ENCODE measurements at regions not wholly inside any gene's neighbourhood (a gene's known extent, or its start where the extent isn't known, plus 50 kb on each side); places are given as distances from the start of the nearest gene placed in this dataset.
"Not testable (repeated sequence)": the region's sequence is repeated elsewhere in the genome, so short reads cannot be mapped to it uniquely, and the experiment has no call there.

DNA sequence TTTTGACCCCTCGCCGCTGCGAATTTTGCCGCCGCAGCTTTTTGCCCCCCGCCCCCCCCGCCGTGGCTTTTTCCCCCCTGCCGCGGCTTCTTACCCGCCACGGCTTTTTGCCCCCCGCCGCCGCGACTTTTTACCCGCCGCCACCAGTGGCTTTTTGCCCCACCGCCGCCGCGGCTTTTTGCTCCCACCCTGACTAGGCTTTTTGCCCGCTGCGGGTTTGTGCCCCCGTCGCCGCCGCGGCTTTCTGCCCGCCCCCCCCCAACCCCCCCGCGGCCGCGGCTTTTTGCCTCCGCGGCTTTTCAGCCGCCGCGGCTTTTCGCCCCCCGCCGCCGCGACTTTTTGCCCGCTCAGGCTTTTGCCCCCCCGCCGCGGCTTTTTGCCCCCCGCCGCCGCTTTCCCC, 598.1 kb downstream of the GOLGA6L6 start:
- TF ChIP-seq, protein P1, sequence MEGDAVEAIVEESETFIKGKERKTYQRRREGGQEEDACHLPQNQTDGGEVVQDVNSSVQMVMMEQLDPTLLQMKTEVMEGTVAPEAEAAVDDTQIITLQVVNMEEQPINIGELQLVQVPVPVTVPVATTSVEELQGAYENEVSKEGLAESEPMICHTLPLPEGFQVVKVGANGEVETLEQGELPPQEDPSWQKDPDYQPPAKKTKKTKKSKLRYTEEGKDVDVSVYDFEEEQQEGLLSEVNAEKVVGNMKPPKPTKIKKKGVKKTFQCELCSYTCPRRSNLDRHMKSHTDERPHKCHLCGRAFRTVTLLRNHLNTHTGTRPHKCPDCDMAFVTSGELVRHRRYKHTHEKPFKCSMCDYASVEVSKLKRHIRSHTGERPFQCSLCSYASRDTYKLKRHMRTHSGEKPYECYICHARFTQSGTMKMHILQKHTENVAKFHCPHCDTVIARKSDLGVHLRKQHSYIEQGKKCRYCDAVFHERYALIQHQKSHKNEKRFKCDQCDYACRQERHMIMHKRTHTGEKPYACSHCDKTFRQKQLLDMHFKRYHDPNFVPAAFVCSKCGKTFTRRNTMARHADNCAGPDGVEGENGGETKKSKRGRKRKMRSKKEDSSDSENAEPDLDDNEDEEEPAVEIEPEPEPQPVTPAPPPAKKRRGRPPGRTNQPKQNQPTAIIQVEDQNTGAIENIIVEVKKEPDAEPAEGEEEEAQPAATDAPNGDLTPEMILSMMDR (conservative IDR thresholded peaks at IDR 0.05; ENCODE audit: low read length), result no peak
- no peak for TF ChIP-seq EZH2phosphoT487 (IDR thresholded peaks at IDR 0.05; ENCODE audit: borderline replicate concordance, low read depth, low read length)
- no peak overlapping the region for H3K4me3 ChIP-seq (ENCODE audit: low read depth, low read length, poor library complexity, severe bottlenecking)
- H2AFZ ChIP-seq (ENCODE audit: low read length), result no peak overlapping the region
- H3K9me3 ChIP-seq (ENCODE audit: low read length), result no peaks in the 10 kb centered on the region
- no peaks in the 10 kb centered on the region for H3K36me3 ChIP-seq (ENCODE audit: insufficient read depth, low read length)
- no peaks in the 10 kb centered on the region for H3K4me1 ChIP-seq (ENCODE audit: insufficient read depth, low read length, poor library complexity, severe bottlenecking)
- H3K4me2 ChIP-seq (ENCODE audit: low read length), result no peak overlapping the region
- no peaks in the 10 kb centered on the region for H4K20me1 ChIP-seq (ENCODE audit: insufficient read depth, low read length)
- no TSS peak for BruUV-seq (replicated peaks)
- no peaks in the 10 kb centered on the region for H3K79me2 ChIP-seq (ENCODE audit: insufficient read depth, low read depth, low read length)
- intact Hi-C loops (cut with micrococcal nuclease; ENCODE audit: unreplicated experiment), result no loop called here
- no peaks in the 10 kb centered on the region for H3K9me2 ChIP-seq (ENCODE audit: insufficient read depth, low read length)
- DNase-seq (ENCODE audit: low spot score), result no peak
- no peak overlapping the region for H3K27ac ChIP-seq (ENCODE audit: low read depth, low read length, poor library complexity, severe bottlenecking)
- CTCF ChIA-PET (ENCODE audit: unreplicated experiment), result no interaction called here
- POLR2A ChIA-PET, result no interaction called here

DNA sequence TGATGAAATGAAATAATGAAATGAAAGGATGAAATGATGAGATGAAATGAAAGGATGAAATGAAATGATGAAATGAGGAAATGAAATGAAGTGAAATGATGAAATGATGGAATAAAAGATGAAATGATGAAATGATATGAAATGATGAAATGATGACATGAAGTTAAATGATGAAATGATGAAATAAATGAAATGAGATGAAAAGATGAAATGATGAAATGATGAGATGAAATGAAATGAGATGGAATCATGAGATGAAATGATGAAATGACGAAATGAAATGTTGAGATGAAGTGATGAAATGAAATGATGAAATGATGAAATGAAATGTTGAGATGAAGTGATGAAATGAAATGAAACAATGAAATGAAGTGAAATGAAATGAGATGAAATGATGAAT, 638.3 kb downstream of the GOLGA6L6 start:
- H3K27ac ChIP-seq (ENCODE audit: low read depth, low read length, poor library complexity, severe bottlenecking); H3K9me3 ChIP-seq (ENCODE audit: low read length); POLR2A ChIA-PET; H3K79me2 ChIP-seq (ENCODE audit: insufficient read depth, low read depth, low read length); H3K9me2 ChIP-seq (ENCODE audit: insufficient read depth, low read length); BruUV-seq (replicated peaks); intact Hi-C loops (cut with micrococcal nuclease; ENCODE audit: unreplicated experiment); H3K4me3 ChIP-seq (ENCODE audit: low read depth, low read length, poor library complexity, severe bottlenecking); H2AFZ ChIP-seq (ENCODE audit: low read length); H3K4me1 ChIP-seq (ENCODE audit: insufficient read depth, low read length, poor library complexity, severe bottlenecking); DNase-seq (ENCODE audit: low spot score); H3K4me2 ChIP-seq (ENCODE audit: low read length); H4K20me1 ChIP-seq (ENCODE audit: insufficient read depth, low read length); CTCF ChIA-PET (ENCODE audit: unreplicated experiment); H3K36me3 ChIP-seq (ENCODE audit: insufficient read depth, low read length): not testable (repeated sequence)

DNA sequence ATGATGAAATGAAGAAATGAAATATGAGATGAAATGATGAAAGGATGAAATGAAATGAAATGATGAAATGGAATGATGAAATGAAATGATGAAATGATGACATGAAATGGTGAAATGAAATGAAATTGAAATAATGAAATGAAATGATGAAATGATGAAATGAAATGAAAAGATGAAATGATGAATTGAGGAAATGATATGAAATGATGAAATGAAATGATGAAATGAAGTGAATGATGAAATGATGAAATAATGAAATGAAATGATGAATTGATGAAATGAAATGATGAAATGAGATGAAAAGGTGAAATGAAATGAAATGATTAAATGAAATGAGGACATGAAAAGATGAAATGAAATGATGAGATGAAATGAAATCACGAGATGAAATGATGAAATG, 639.2 kb downstream of the GOLGA6L6 start:
- DNase-seq (ENCODE audit: low spot score); BruUV-seq (replicated peaks); POLR2A ChIA-PET; H3K27ac ChIP-seq (ENCODE audit: low read depth, low read length, poor library complexity, severe bottlenecking); H4K20me1 ChIP-seq (ENCODE audit: insufficient read depth, low read length); intact Hi-C loops (cut with micrococcal nuclease; ENCODE audit: unreplicated experiment); H3K79me2 ChIP-seq (ENCODE audit: insufficient read depth, low read depth, low read length); CTCF ChIA-PET (ENCODE audit: unreplicated experiment); H3K9me3 ChIP-seq (ENCODE audit: low read length); H3K36me3 ChIP-seq (ENCODE audit: insufficient read depth, low read length); H2AFZ ChIP-seq (ENCODE audit: low read length); H3K4me2 ChIP-seq (ENCODE audit: low read length); H3K4me1 ChIP-seq (ENCODE audit: insufficient read depth, low read length, poor library complexity, severe bottlenecking); H3K4me3 ChIP-seq (ENCODE audit: low read depth, low read length, poor library complexity, severe bottlenecking); H3K9me2 ChIP-seq (ENCODE audit: insufficient read depth, low read length): not testable (repeated sequence)

DNA sequence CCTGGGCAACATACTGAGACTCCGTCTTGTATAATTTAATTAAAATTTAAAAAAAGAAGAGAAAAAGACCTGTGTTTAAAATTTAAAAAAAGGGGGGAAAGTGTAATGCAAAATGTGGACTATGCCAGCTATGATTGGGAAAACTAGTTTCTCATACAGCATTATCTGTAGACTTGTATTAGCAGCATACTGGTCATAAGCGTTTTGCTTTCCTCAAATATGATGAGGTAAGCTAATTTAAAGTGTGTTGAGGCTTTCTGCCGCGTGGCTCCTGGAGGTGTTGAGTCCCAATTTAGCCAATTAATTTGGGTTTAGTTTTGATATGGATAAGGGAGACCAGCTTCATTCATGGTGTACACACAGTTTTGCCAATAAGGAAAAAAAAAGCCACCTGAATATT, 640.2 kb downstream of the GOLGA6L6 start:
- POLR2A ChIA-PET; H2AFZ ChIP-seq (ENCODE audit: low read length); H3K79me2 ChIP-seq (ENCODE audit: insufficient read depth, low read depth, low read length); DNase-seq (ENCODE audit: low spot score); CTCF ChIA-PET (ENCODE audit: unreplicated experiment); intact Hi-C loops (cut with micrococcal nuclease; ENCODE audit: unreplicated experiment); H3K36me3 ChIP-seq (ENCODE audit: insufficient read depth, low read length); H3K4me3 ChIP-seq (ENCODE audit: low read depth, low read length, poor library complexity, severe bottlenecking); H3K4me1 ChIP-seq (ENCODE audit: insufficient read depth, low read length, poor library complexity, severe bottlenecking); H3K27ac ChIP-seq (ENCODE audit: low read depth, low read length, poor library complexity, severe bottlenecking); H4K20me1 ChIP-seq (ENCODE audit: insufficient read depth, low read length); H3K9me2 ChIP-seq (ENCODE audit: insufficient read depth, low read length); BruUV-seq (replicated peaks); H3K9me3 ChIP-seq (ENCODE audit: low read length); H3K4me2 ChIP-seq (ENCODE audit: low read length): not testable (repeated sequence)
